ENCODE measurements at regions not wholly inside any gene's neighbourhood (a gene's known extent, or its start where the extent isn't known, plus 50 kb on each side); places are given as distances from the start of the nearest gene placed in this dataset.
"Not testable (repeated sequence)": the region's sequence is repeated elsewhere in the genome, so short reads cannot be mapped to it uniquely, and the experiment has no call there.

GRCh38 chr12:87671757-87672156 is 357.4 kb downstream of the C12orf50 start:
- DNase-seq: no peak

GRCh38 chr12:87670448-87670847 is 358.8 kb downstream of the C12orf50 start:
- DNase-seq: no peak

DNA sequence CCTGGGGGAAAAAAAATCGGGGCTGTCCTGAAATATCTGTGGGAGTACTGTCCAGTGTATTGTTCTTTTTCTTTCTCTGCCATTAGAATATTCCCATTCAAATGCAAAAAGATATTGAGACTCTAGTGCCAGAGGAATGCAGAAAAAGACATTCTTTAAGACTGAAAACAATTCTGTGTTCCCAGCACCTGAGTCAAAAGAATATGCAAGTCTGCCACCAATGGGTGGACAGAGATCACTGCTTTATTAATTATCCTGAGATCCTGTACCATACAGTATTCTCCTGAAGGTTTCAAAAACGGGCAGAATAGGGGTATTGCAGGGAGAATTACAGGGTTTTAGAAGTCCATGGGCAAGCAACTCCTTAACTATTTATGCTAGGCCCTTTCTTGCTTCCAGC is 361.8 kb downstream of the C12orf50 start:
- no peak for DNase-seq

GRCh38 chr12:87661786-87662377 is 367.3 kb downstream of the C12orf50 start:
- no peak for DNase-seq

- no peak for DNase-seq
Observed at GRCh38 chr12:87660987-87661774, 368.0 kb downstream of the C12orf50 start.

DNA sequence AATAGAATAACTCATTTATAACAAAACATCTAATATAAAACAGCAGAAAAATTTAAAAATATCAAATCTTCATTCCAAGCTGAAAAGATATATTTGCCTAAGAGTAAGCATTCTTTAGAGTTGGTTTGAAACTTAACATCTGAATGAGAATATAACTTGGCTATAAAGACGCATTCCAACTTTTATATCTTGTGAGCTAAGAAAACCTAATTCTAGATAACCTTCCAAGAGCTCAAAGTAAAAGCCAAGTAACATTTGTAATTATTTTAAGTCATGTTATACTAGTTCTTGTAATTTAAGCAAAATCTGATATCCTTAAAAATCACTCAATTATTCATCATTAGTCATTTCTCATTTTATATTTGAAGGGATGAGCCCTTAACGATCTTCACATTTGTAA is 368.9 kb downstream of the C12orf50 start:
- no peak for DNase-seq

- DNase-seq: no peak
Observed at GRCh38 chr12:87656311-87656710, 372.9 kb downstream of the C12orf50 start.

- no peak for DNase-seq
Observed at GRCh38 chr12:87651670-87652425, 377.4 kb downstream of the C12orf50 start.

DNA sequence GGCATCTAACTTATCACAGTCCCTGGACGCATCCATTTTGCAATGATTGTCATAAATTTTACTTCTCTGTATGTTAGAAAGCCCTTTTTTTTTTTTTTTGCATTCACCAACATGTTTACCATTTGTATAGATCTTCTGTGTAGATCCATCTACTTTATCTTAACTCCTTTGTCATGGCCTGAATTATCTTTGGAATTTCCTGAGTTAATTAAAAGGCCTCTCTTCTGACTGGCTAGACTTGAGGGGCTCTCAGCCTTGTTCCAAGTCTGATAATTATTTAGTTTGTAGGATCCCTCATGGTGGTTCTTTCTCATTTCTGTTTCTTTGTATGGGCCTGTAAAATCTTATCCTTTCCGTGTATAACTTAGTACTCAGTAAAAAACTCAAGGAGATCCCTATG is 387.0 kb downstream of the C12orf50 start:
- DNase-seq: no peak

DNA sequence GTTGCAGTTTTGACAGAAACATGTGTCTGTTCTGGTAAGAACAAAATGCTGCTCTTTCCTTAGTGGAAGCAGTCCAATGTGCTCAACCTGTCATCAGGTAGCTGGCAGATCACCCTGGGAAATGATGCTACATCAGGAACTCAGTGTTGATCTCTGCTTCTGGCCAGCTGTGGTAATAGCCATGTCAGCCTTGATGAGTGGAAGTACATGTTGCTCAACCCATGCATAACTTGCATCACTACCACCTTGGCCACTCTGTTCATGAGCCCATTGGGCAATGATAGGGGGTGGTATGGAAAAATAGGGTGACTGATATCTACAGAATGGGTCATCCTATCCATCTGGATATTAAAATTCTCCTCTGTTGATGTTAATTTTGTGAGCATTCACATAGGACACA is 411.0 kb downstream of the C12orf50 start:
- no peak for DNase-seq

DNA sequence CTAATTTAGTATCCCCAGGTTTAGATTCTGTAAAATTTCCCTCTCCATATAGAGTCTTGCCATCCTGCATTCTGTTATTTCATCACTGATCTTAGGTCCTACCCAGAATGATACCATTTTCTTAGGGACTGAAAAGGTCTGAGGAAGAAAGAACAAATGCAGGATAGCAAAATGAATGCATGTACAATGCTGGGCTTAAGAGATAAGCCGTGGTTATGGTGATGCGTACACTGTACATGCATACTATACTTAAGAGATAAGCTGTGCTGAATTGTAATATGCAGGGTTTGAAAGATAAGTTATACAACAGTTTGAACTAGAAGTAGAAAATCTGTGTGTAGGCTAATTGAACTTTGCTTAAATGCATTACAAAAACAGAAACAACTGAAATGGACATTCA is 416.2 kb downstream of the C12orf50 start:
- DNase-seq: no peak

GRCh38 chr12:87608321-87608720 is 420.9 kb downstream of the C12orf50 start:
- no peak for DNase-seq

DNA sequence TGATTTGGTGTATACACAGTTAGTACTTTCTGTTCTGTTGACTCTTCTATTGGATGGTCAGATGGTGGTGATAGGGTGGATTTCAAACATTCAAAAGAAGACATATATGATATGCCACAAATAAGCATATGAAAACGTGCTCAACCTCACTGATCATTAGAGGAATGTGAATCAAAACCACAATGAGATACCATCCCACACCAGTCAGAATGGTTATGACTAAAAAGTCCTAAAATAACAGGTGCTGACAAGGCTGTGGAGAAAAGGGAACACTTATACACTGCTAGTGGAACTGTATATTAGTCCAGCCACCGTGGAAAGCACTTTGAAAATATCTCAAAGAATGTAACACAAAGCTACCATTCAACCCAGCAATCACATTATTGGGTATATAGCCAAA is 425.5 kb downstream of the C12orf50 start:
- DNase-seq: no peak

- DNase-seq: no peak
Observed at GRCh38 chr12:87599459-87599858, 429.7 kb downstream of the C12orf50 start.

- DNase-seq: no peak
Observed at GRCh38 chr12:87597114-87597513, 432.1 kb downstream of the C12orf50 start.

GRCh38 chr12:87596636-87597035 is 432.6 kb downstream of the C12orf50 start:
- DNase-seq: no peak

DNA sequence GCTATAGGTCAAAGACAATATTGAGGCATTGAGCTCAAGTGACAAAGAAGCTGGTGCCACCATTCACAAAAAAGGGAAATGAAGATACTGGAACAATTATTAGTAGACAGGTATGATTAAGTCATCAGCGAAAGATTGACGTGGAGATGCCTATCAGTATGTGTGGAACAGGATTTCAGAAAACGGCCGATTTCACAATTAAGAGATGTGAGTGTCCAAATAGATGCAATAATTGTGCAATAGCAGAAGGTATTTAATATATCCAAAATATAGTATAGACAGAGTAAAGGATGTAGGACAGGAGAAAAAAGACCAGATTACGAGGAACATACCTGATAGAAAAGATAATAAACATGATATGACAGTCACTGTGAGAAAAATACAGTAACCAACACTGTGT is 433.1 kb downstream of the C12orf50 start:
- no peak for DNase-seq

DNA sequence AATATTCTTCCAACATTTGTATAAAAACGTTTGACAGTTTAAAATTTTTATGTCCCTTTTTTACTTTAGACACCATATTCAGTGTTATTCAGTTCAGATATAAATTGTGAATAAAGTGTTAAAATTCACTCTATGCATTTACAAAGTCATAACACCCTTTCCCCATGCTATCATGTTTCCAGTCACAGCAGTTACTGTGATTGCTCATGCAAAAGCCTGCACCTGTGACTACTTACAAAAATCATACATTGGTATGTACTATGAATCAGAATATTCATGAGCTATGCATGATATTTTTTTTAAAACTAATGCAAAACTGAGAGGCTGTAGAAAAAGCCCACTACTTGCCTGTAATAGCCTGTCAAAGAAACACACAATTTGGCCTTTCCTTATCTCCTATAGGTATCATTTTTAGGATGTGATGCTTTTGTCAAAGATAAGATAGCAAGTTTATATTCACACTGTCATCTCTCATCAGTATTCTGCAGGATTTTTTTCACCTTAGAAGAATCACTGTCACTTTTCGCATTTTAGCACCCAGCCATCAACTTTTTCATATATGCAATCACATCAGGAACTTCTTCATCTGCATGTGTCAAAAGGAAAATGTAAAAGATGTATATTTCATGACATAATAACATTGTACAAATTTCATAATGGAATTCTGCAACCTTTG is 443.2 kb downstream of the C12orf50 start:
- DNase-seq: no peak

DNA sequence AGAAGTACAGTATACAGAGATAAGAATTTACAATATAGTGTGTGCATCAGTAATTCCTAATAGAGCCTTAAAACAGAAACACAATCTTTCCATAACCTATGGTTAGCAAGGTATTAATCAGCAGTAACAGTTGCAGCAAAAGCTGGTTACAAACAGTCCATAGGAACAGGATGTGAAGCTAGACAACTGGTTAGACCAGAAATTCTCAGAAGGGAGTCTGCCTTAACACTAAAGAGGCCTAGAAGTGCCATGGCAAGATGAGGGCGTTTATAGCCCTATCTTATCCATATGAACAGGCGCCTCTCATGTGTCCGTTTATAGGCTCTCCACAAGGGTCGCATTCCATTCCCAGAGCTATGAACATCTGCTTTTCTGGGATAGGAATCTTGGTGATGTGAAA is 450.1 kb downstream of the C12orf50 start:
- not testable (repeated sequence) for DNase-seq

DNA sequence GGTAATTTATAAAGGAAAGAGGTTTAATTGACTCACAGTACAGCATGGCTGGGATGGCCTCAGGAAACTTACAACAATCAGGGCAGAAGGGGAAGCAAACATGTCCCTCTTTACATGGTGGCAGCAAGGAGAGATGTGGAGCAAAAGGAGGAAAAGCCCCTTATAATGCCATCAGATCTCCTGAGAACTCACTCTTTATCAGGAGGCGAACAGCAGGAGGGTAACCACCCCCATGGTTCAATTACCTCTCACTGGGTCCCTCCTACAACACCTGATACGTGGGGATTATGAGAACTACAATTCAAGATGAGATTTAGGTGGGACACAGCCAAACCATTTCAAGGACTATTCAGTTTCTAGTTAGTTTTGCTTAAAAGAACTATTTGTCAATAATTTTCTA is 453.3 kb downstream of the C12orf50 start:
- DNase-seq: no peak

DNA sequence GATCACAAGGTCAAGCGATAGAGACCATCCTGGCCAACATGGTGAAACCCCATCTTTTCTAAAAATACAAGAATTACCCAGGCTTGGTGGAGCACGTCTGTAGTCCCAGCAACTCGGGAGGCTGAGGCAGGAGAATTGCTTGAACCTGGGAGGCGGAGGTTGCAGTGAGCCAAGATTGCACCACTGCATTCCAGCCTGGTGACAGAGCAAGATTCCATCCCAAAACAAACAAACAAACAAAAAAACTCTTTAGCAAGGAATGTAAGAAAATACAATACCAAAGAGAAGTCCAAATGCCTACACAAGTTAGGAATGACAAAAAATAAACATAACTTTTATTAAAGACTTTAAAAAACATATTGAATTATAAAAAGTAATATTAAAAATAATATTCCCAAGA is 462.3 kb downstream of the C12orf50 start:
- not testable (repeated sequence) for DNase-seq

- no peak for DNase-seq
Observed at GRCh38 chr12:87556985-87557384, 472.2 kb downstream of the C12orf50 start.

DNA sequence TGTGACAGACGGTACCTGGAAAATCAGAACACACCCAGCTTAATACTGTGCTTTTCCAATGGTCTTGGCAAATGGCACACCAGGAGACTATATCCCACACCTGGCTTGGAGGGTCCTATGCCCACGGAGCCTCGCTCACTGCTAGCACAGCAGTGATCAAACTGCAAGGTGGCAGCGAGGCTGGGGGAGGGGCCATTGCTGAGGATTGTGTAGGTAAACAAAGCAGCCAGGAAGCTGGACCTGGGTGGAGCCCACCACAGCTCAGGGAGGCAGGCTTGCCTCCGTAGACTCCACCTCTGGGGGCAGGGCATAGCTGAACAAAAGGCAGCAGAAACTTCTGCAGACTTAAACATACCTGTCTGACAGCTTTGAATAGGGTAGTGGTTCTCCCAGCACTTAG is 498.0 kb downstream of the C12orf50 start:
- DNase-seq: not testable (repeated sequence)
